ENCODE measurements at regions not wholly inside any gene's neighbourhood (a gene's known extent, or its start where the extent isn't known, plus 50 kb on each side); places are given as distances from the start of the nearest gene placed in this dataset.

GRCh38 chr9:118596374-118597015, 772.7 kb downstream of the BRINP1 start:
- no peak for DNase-seq

GRCh38 chr9:118606668-118607067, 762.6 kb downstream of the BRINP1 start:
- DNase-seq: no peak

- DNase-seq: no peak
Observed at GRCh38 chr9:118609355-118610044, 759.7 kb downstream of the BRINP1 start.

GRCh38 chr9:118612201-118612600, 757.0 kb downstream of the BRINP1 start:
- DNase-seq: no peak

GRCh38 chr9:118613996-118614395, 755.2 kb downstream of the BRINP1 start:
- no peak for DNase-seq

- DNase-seq: no peak
Observed at GRCh38 chr9:118618084-118618483, 751.2 kb downstream of the BRINP1 start.

- no peak for DNase-seq
Observed at GRCh38 chr9:118618849-118619248, 750.4 kb downstream of the BRINP1 start.

- no peak for DNase-seq
Observed at GRCh38 chr9:118624608-118625007, 744.6 kb downstream of the BRINP1 start.

- no peak for DNase-seq
Observed at GRCh38 chr9:118630079-118630478, 739.2 kb downstream of the BRINP1 start.

- no peak for DNase-seq
Observed at GRCh38 chr9:118630931-118631595, 738.2 kb downstream of the BRINP1 start.

GRCh38 chr9:118631956-118632355, 737.3 kb downstream of the BRINP1 start:
- DNase-seq: no peak

- DNase-seq: no peak
Observed at GRCh38 chr9:118635416-118635815, 733.8 kb downstream of the BRINP1 start.

GRCh38 chr9:118637681-118638080, 731.6 kb downstream of the BRINP1 start:
- DNase-seq: no peak

GRCh38 chr9:118640836-118641560, 728.2 kb downstream of the BRINP1 start:
- DNase-seq: no peak

- DNase-seq: no peak
Observed at GRCh38 chr9:118643118-118643517, 726.1 kb downstream of the BRINP1 start.

- no peak for DNase-seq
Observed at GRCh38 chr9:118644066-118644465, 725.2 kb downstream of the BRINP1 start.

- no peak for DNase-seq
Observed at GRCh38 chr9:118647331-118647730, 721.9 kb downstream of the BRINP1 start.

GRCh38 chr9:118650417-118650816, 718.8 kb downstream of the BRINP1 start:
- no peak for DNase-seq

GRCh38 chr9:118651511-118651910, 717.7 kb downstream of the BRINP1 start:
- no peak for DNase-seq

- DNase-seq: no peak
Observed at GRCh38 chr9:118652258-118652657, 717.0 kb downstream of the BRINP1 start.

- DNase-seq: no peak
Observed at GRCh38 chr9:118652912-118653311, 716.3 kb downstream of the BRINP1 start.

GRCh38 chr9:118659011-118659410, 710.2 kb downstream of the BRINP1 start:
- DNase-seq: no peak

GRCh38 chr9:118665226-118665919, 703.9 kb downstream of the BRINP1 start:
- DNase-seq: no peak

Measured in NCI-H2081 (cell line).